ENCODE measurements at regions not wholly inside any gene's neighbourhood (a gene's known extent, or its start where the extent isn't known, plus 50 kb on each side); places are given as distances from the start of the nearest gene placed in this dataset.

DNA sequence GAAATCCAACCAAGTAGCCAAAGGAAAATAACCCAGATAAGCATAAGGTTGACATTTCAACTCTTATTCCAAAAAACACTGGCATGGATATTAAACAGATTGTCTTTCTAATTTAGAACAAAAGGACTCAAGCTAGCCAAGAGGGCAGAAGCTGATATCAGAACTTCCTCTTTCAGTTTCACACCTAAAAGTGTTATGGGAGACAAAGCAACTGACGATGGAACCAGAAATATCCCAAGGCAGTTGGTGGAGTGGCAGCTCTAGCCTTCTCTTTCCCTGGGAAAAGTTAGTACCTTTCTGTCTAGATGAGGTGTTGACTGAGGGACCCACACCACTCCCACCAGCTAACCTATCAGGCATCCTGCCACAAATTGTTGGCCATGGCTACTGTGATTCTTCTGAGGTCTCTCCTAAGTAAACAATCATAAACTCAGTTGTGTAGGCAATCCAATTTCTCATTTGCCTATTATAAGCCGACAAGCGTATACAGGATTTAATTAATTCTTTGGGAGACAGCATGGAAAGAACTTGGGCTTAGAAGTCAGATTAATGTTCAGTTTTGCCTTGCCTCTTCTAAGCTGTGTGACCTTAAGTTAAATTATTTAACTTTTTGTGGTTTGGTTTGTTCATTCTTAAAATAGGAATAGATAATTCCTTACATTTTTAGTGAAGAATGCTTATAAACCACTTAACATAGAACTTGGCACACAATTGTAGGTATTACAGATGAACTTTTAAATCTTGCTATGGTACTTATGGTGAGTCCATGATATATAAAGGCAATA, 110.9 kb upstream of the ADAMTSL1 start:
- no peak for DNase-seq
- Mint-ChIP-seq H3K27me3 (no peaks in the 10 kb centered on the region), H3K27ac (no peak overlapping the region), H3K9me3 (ENCODE audit: insufficient read depth) (no peaks in the 10 kb centered on the region), H3K4me1 (peaks cover 6% of the 10 kb centered on the region), H3K4me3 (no peak overlapping the region)
- intact Hi-C loops (cut with micrococcal nuclease) = no loop called here
- Histone ChIP-seq H3K36me3 (replicated peaks in 1 of 2; ENCODE audit: control extremely low read depth in 1 of 2, control insufficient read depth in 1 of 2, extremely low read depth in 1 of 2, insufficient read depth in 2 of 2, low read length in 1 of 2) (no peaks in the 10 kb centered on the region), H2AFZ (ENCODE audit: insufficient read depth, low read depth, low read length, poor library complexity, severe bottlenecking) (no peak overlapping the region), H3K27me3 (replicated peaks in 1 of 4; ENCODE audit: control extremely low read depth in 1 of 4, control insufficient read depth in 3 of 4, insufficient read depth in 4 of 4, low read length in 3 of 4) (no peaks in the 10 kb centered on the region), H3K9ac (ENCODE audit: low read length) (no peak overlapping the region), H3K4me2 (replicated peaks; ENCODE audit: low read depth, low read length, poor library complexity, severe bottlenecking) (peak overlapping the region; percentile 4), H3K4me3 (ENCODE audit: control extremely low read depth in 1 of 5, extremely low read depth in 1 of 5, insufficient read depth in 1 of 5, low read depth in 2 of 5, low read length in 4 of 5) (no peak overlapping the region), H3K79me2 (ENCODE audit: control insufficient read depth, insufficient read depth, low read length) (no peaks in the 10 kb centered on the region), H4K20me1 (ENCODE audit: control insufficient read depth, insufficient read depth, low read length, poor library complexity, severe bottlenecking) (no peaks in the 10 kb centered on the region), H3K9me3 (ENCODE audit: control extremely low read depth in 1 of 3, control insufficient read depth in 2 of 3, insufficient read depth in 1 of 3, low read length in 2 of 3) (no peaks in the 10 kb centered on the region), H3K27ac (ENCODE audit: low read length in 2 of 2) (no peak overlapping the region), H3K4me1 (ENCODE audit: control insufficient read depth in 2 of 2, insufficient read depth in 2 of 2, low read length in 2 of 2) (peaks cover 0 to 3% of the 10 kb centered on the region in 2 donors)
- ChIA-PET CTCF (no interaction called here), POLR2A (no interaction called here)
- no peak for TF ChIP-seq EZH2 (IDR thresholded peaks at IDR 0.05; ENCODE audit: borderline replicate concordance, insufficient read depth, low read depth, low read length, poor library complexity, severe bottlenecking)
- TF ChIP-seq, protein P1, sequence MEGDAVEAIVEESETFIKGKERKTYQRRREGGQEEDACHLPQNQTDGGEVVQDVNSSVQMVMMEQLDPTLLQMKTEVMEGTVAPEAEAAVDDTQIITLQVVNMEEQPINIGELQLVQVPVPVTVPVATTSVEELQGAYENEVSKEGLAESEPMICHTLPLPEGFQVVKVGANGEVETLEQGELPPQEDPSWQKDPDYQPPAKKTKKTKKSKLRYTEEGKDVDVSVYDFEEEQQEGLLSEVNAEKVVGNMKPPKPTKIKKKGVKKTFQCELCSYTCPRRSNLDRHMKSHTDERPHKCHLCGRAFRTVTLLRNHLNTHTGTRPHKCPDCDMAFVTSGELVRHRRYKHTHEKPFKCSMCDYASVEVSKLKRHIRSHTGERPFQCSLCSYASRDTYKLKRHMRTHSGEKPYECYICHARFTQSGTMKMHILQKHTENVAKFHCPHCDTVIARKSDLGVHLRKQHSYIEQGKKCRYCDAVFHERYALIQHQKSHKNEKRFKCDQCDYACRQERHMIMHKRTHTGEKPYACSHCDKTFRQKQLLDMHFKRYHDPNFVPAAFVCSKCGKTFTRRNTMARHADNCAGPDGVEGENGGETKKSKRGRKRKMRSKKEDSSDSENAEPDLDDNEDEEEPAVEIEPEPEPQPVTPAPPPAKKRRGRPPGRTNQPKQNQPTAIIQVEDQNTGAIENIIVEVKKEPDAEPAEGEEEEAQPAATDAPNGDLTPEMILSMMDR (IDR thresholded peaks at IDR 0.05) = no peak
- no CpG with 5 or more reads among the region's 3 CpGs for WGBS (ENCODE audit: insufficient coverage)
- no peak for ATAC-seq (ENCODE audit: low read depth)

DNA sequence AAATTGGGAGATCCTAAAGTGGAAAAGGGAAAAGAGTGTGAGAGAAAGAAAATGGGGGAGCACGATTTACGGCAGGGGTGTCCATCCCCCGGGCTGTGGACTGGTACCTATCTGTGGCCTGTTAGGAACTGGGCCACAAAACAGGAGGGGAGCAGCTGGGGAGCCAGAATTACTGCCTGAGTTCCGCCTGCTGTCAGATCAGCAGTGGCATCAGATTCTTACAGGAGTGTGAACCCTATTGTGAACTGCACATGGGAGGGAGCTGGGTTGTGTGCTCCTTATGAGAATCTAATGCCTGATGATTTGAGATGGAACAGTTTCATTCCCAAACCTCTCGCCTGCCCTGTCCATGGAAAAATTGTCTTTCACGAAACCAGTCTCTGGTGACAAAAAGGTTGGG, 108.3 kb upstream of the ADAMTSL1 start:
- Histone ChIP-seq H3K27ac (ENCODE audit: low read length in 2 of 2) (no peak overlapping the region), H3K4me1 (ENCODE audit: control insufficient read depth in 2 of 2, insufficient read depth in 2 of 2, low read length in 2 of 2) (peaks cover 0 to 3% of the 10 kb centered on the region in 2 donors), H2AFZ (ENCODE audit: insufficient read depth, low read depth, low read length, poor library complexity, severe bottlenecking) (no peak overlapping the region), H3K27me3 (replicated peaks in 1 of 4; ENCODE audit: control extremely low read depth in 1 of 4, control insufficient read depth in 3 of 4, insufficient read depth in 4 of 4, low read length in 3 of 4) (no peaks in the 10 kb centered on the region), H3K36me3 (replicated peaks in 1 of 2; ENCODE audit: control extremely low read depth in 1 of 2, control insufficient read depth in 1 of 2, extremely low read depth in 1 of 2, insufficient read depth in 2 of 2, low read length in 1 of 2) (no peaks in the 10 kb centered on the region), H3K4me3 (ENCODE audit: control extremely low read depth in 1 of 5, extremely low read depth in 1 of 5, insufficient read depth in 1 of 5, low read depth in 2 of 5, low read length in 4 of 5) (no peak overlapping the region), H4K20me1 (ENCODE audit: control insufficient read depth, insufficient read depth, low read length, poor library complexity, severe bottlenecking) (no peaks in the 10 kb centered on the region), H3K4me2 (replicated peaks; ENCODE audit: low read depth, low read length, poor library complexity, severe bottlenecking) (no peak overlapping the region), H3K9me3 (ENCODE audit: control extremely low read depth in 1 of 3, control insufficient read depth in 2 of 3, insufficient read depth in 1 of 3, low read length in 2 of 3) (no peaks in the 10 kb centered on the region), H3K79me2 (ENCODE audit: control insufficient read depth, insufficient read depth, low read length) (no peaks in the 10 kb centered on the region), H3K9ac (ENCODE audit: low read length) (no peak overlapping the region)
- CTCF ChIA-PET = no interaction called here
- H3K27ac Mint-ChIP-seq = no peak overlapping the region
- POLR2A ChIA-PET = no interaction called here
- WGBS (ENCODE audit: insufficient coverage) = 95% methylated on average over 6 of the region's 6 CpGs
- intact Hi-C loops (cut with micrococcal nuclease) = no loop called here
- peaks cover 6% of the 10 kb centered on the region for H3K4me1 Mint-ChIP-seq
- no peak overlapping the region for H3K4me3 Mint-ChIP-seq
- DNase-seq = no peak
- TF ChIP-seq EZH2 (IDR thresholded peaks at IDR 0.05; ENCODE audit: borderline replicate concordance, insufficient read depth, low read depth, low read length, poor library complexity, severe bottlenecking) = no peak
- TF ChIP-seq, protein P1 (IDR thresholded peaks at IDR 0.05) = no peak
- ATAC-seq (ENCODE audit: low read depth) = no peak
- H3K9me3 Mint-ChIP-seq (ENCODE audit: insufficient read depth) = no peaks in the 10 kb centered on the region
- H3K27me3 Mint-ChIP-seq = peaks cover 4% of the 10 kb centered on the region

All from B cell (primary cell).